GM11168 (cell line): ENCODE measurements at regions not wholly inside any gene's neighbourhood (a gene's known extent, or its start where the extent isn't known, plus 50 kb on each side); places are given as distances from the start of the nearest gene placed in this dataset.

Experiments
- in situ Hi-C: fragments of 300-500 bp; cut with MboI; formaldehyde crosslinking; loops from one replicate; pipeline ENCODE4 v1.12.0; 2022; ENCODE audit warnings: low sequenced_read_pairs; ENCODE audit not compliant: unreplicated experiment

DNA sequence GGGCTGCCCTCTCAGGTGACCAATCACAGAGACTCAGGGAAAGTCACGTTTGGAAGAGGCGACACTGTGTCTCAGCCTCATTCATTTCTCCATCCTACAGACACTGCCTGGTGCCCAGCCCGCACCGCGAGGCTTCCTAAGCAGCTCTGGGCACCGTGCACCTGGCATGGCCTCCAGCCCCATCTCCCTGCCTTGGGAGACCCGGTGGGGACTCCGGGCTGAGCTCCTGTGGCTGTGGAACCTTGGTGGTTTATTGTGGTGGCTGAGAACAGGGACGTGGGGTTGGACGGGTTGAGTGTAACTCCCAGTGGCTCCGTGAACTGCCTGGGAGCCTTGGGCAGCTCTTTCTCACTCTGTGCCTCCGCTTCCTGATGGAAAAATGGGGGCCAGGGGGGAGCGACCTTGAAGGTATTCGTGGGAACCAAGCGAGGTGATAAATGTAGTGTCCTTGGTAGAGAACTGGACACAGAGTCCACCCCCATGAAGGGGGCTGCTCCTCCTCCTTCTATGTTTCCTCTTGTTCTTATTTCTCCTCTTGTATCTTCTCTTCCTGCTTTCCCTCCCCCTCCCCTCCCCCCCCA is 215.4 kb downstream of the SEC14L1 start:
- in situ Hi-C loops = no loop called here

DNA sequence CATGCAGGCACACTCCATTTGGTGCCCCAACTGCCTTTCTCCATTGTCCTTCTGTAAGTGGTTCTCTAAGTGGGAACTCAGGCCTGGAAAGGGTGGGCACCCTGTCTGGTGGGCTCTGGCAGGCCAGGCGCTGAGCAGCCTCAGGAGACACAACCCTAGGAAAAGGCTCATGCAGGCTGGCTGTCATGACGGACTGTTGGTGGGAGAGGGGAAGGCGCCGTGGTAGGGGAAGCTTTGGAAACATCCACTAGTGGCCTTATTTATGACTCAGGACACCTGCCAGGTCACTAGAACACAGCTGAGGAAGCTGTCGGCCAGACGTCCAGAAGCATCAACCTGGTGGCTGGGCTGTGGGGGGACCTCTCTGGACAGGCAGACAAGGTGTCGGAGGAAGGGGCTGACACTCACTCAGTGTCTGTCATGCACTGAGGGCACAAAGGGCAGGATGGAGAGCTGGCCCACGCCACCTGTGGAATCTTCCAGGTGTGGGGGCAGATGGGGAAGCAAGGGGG is 216.0 kb downstream of the SEC14L1 start:
- in situ Hi-C loops = no loop called here

DNA sequence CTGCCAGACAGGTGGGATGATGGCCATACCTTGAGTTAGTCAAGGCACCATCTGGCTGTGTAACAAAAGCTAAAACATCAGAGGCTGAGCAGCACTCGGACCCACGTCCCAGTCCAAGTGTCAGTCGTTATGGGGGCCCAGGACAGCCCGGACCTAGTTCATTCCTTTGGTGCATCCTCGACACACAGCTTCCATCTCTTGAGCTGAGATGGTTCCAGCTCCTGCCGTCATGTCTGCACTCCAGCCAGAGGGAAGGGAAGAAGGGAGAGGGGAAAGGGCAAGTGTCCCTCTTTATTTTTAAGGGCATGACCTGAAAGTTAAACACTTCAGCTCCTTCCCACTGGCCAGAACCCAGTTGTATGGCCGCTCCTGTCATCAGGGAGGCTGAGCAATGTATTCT is 218.0 kb downstream of the SEC14L1 start:
- in situ Hi-C loops = no loop called here

DNA sequence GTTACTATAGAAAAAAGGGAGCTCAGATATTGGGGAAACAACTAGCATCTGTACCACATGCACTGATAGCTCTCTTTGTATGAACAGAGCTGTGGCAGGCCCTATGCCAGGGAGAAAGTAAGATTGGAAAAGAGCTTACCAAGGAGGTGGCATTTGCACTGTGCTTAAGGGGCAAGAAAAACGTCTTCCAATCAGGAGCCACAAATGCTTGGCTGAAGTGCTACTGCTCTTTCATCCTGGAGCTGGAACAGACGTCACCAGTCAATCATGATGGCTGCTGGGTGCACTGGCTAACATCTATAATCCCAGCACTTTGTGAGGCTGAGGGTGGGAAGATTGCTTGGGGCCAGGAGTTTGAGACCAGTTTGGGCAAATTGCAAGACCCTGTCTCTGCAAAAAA is 218.5 kb downstream of the SEC14L1 start:
- in situ Hi-C loops = no loop called here

DNA sequence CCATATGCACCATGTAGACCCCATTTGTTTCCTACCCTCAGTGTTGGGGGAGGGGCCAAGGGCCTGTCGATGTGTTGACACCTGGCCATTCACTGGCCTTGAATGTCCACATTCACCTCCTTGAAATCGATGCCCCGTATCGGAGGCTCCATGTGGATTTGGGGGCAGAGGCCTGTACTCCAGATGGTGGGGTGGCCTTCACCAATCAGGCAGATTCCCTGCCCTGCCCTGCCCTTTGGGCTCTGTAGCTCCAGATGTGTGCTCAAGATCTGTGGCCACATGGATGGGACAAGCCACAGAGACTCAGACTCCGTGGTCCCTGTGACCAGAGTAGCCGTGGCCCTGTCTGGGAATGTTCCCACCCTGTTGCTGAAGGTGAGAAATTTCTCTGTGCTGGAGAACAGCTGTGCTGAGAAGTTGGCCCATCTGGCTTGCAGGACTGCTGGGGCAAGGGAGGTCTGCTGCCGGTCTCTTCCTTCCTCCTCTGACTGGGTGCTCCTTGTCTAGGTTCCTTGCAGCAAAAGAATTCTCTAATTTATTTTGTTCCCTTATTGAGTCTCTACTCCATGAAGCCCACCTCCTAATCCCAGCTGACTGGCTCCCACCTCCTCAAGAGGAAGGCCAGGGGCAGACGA is 221.3 kb downstream of the SEC14L1 start:
- in situ Hi-C loops = no loop called here

DNA sequence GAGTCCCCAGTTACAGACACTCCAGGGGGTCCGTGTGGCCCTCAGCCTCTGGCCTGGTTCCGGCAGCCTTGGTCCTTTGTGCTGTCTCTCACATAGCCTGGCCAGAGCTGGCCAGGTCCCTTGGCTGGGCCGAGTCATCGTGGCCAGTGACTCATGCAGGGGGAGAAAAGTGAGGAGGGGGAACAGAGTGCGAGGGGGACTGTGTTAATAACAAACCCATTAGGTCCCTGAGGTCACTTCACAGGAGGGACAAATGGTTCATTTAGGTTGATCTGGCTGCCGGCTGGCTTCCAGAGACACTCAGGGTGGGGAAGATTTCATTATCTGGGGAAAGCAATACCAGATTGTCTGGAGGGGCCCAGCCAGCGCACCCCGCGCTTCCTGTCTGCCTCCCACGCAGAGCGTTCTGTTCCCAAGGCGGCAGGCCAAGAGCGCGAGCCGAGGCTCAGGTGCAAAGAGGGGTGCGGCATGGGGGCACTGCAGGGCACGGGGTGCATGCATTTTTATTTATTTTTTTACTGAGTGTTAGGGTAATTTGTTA is 223.1 kb downstream of the SEC14L1 start:
- in situ Hi-C loops = no loop called here

DNA sequence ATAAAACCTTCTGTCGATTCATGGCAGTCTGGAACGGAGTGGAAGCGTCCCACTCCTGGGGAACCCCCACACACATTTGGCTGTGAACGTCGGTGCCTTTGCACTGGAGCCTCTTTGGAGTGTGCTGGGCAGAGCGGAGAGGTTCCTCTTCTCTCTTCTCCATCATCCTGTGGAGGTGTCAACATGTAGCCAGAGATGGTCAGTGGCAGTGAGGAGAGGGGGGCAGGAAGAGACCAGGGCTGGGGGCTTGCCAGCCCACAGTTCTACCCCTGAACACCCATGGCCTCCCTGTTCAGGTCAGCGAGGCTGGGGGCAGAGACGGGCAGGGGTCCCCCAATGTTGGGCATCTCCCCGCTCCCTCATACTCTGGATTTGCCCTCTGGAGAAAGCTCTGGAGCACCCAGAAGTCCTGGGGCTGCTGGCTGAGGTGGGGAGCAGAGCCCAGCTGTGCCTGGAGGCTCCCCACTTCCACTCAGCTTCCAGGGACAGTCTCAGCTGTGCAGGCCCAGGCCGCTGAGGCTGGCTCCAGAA is 223.7 kb downstream of the SEC14L1 start:
- in situ Hi-C loops = no loop called here

DNA sequence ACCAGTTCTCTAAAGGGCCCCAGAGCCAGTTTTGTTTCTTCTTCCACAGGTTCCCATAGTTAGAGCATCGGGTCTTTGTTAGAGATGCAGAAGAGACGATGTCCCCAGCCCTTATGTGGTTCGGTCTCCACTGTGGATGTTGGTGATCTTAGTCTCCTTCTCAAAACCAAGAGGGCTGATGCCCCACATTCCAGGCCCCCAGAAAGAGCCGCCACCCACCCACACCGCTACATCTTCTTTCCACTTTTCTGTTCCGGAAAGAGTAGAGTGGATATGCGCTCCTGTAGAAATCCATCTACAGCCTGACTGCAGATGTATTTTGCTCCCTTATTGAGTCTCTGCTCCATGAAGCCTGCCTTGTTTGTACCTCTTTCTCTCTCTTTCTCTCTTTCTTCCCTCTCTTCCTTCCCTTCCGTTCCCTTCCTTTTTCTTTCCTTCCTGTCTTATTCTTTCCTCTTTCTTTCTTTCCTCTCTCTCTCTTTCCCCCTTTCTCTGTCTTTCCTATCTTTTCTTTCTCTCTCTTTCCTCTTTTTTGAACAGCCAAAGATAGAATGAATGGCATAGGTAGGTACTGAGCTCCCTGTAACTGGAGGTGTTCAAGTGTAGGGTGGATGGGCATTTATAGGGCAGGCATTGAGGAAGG is 224.3 kb downstream of the SEC14L1 start:
- in situ Hi-C loops = no loop called here

DNA sequence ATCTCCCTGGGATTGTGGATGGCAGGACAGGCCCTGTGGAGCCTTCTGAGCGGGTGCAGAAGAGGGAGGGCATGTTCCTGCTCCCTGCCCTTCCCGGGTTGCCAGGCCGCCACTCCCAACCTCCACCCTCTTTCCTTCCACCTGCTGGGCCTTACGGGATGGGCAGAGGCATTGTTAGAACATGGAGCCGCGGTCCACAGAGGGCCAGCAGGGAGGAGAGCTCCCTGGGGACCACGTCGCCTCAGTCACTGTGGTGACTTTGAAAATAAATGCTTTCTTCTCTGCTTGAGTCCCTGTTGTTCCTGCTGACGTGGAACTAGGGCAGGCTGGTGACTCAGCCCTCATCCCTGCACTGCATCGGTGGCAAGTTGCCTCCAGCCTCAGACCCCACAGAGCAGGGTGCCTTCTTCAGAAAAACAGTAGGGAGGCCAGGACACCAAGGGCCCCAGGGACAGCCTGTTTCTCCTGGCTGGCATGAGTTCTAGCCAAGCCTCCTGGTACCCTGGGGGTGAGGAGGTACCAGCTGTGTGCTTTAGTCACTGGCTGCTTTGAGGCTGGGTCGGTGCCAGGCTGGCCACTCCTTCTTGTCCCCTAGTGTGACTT is 224.9 kb downstream of the SEC14L1 start:
- in situ Hi-C loops = no loop called here

DNA sequence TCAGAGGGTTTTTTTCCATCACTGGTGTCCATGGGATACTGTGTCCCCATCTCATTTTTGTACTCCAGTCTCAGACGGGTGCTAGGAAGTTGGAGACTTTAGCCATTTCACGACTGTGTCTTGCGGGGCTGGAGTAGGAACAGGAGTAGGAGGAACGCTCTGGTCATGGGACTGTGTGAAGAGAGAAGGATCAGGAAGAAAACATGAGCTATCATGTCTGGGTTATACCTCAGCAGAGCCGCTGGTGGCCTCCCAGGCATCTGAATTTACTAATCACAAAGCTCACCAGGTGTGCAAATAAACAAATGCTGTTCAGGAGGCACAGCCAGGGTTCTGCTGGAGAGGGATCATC is 225.4 kb downstream of the SEC14L1 start:
- in situ Hi-C loops = no loop called here

DNA sequence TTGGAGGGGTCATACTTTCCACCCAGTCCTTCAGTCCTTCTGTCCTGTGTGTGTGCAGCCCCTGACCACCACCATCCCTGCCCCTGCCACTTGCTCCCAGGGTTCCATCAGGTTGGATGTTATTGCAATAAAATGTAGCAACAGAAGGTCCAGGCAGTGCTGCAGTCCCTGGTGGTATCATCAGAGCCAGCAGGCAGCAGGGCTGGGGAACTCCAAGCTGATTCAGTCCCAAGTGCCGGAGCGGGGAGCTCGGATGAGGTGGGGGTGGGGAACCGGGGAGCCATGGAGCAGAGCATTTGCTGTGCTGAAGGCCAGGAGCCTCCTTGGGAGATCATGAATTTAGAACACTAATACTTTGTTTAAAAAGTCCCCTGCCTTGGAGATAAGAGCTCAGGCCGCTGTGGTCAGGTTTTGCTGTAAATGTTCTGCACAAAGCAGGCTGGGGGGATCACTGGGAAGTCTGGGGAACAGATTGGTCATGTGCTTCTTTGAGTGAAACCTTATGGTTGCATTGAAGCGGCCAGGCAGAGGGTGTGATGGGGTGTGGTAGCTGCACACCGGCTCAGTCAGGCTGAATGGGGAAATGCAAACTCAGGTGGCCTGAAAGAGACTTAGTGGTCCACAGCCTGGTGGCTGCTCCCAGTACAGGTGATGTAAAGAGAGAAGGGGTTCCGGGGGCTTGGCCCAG is 225.9 kb downstream of the SEC14L1 start:
- in situ Hi-C loops = no loop called here

DNA sequence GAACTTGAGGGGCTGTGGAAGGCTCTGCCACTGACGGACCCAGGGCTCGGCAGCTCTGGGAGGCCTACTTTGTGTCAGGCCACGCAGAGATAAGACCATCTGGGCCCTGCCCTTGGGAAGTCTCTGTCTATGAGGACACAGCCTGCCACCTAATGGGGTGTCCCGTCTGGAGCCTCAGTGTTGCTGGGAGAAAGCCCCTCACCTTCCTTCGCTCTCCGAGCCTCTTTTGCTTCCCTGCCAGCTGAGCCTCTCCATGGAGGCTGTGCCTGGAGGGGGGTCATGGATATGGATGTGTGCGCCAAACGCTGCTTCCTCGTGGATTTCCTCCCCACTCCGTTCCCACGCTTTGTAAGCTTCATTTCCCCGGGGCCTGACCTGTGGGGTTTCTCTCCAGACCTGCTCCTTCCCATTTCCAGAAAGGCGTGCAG is 228.8 kb downstream of the SEC14L1 start:
- in situ Hi-C loops = no loop called here

DNA sequence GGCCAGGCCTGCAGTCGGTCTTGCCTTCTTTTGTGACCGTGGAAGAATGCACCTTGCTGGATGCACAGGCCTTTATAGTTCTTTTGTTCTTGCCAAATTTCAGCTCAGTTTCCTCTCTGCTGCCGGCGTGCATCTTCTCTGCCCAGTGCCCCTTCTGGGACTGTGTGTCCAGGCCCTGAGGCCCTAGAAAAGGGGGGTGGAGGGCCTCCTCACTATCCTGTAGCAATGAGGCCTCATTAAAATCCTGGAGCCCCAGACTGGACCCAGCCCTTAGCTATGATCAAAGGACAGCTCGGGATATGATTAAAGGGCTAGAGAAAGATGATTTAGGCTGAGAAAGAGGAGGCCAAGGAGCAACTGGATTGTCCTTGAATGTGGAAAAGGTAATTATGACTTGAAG is 229.8 kb downstream of the SEC14L1 start:
- in situ Hi-C loops = no loop called here

DNA sequence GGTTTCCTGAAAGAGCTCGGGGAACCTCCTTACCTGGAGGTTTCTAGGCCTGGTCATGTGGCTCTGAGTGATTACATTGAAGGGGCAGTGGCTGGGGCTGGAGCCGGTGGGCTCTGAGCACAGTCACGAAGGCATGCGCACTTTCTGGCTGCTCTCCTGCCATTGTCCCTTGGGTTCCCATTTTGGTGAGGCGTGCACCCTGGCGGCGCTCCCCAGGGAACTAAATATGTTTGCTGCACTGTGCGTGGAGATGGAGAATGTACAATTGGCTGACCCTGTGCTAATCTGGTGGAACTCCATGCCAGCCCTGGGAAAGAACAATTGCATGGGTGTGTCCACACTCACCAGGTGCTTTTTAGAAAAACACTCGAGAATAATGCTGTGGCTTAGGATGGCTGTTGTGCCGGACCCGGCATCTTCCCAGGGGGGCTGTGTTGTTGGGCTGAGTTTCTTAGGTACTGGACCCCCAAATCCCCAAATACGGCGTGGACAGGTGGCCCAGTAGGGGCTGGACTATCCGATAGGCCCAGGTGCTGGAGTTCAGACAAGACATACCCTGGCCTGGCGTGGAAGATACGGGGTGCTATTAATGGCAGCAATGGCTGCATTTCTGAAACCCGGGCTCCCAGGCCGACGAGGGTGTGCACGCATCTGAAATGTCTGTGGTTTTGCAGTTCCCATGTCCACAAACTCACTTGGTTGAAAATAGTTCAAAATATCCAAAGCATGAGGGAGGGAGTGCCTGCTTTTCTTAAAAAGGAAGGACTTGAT is 230.5 kb downstream of the SEC14L1 start:
- in situ Hi-C loops = no loop called here

DNA sequence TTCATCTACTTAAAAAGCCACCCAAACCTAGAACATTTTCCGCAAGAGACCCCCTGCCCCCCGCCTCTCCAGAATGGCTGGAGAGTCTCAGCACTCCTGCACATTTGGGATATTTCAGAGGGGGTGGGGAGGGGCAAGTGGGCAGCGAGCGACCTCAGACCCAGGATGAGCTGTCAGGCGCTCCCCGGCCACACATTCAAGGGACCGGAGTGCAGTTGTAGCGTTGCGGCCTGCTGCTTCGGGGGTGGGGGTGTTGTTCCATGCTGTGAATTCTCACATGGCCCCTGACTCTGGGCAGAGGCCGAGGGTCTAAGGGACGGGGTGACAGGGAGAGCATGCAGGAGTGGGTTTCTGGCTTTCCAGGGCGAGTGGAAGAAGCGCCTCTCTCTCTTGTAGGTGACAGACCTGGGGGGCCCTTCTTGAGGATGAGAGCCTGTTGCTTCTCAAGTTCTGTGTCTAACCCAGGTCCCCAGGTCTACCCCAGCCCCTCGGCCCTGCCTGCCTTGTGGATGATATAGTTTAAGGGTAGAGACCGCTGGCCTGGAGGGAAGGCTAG is 231.2 kb downstream of the SEC14L1 start:
- in situ Hi-C loops = no loop called here

DNA sequence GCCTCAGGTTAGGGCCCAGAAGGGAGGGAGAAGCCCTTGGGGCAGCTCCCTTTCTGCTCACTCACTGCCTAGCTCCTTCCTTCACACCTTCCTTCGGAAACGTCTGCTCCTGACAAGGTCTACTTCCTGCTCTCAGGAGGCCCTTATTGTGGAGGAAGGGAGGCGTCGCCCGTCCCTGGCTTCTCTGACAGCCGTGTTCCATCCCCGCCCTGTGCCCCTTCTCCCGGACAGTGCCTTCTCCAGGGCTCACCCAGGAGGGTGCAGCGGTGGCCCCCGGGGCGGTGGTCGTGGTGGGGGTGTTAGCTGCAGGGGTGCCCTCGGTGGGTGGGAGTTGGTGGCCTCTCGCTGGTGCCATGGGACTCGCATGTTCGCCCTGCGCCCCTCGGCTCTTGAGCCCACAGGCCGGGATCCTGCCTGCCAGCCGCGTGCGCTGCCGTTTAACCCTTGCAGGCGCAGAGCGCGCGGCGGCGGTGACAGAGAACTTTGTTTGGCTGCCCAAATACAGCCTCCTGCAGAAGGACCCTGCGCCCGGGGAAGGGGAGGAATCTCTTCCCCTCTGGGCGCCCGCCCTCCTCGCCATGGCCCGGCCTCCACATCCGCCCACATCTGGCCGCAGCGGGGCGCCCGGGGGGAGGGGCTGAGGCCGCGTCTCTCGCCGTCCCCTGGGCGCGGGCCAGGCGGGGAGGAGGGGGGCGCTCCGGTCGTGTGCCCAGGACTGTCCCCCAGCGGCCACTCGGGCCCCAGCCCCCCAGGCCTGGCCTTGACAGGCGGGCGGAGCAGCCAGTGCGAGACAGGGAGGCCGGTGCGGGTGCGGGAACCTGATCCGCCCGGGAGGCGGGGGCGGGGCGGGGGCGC is 231.9 kb downstream of the SEC14L1 start:
- in situ Hi-C loops = no loop called here

DNA sequence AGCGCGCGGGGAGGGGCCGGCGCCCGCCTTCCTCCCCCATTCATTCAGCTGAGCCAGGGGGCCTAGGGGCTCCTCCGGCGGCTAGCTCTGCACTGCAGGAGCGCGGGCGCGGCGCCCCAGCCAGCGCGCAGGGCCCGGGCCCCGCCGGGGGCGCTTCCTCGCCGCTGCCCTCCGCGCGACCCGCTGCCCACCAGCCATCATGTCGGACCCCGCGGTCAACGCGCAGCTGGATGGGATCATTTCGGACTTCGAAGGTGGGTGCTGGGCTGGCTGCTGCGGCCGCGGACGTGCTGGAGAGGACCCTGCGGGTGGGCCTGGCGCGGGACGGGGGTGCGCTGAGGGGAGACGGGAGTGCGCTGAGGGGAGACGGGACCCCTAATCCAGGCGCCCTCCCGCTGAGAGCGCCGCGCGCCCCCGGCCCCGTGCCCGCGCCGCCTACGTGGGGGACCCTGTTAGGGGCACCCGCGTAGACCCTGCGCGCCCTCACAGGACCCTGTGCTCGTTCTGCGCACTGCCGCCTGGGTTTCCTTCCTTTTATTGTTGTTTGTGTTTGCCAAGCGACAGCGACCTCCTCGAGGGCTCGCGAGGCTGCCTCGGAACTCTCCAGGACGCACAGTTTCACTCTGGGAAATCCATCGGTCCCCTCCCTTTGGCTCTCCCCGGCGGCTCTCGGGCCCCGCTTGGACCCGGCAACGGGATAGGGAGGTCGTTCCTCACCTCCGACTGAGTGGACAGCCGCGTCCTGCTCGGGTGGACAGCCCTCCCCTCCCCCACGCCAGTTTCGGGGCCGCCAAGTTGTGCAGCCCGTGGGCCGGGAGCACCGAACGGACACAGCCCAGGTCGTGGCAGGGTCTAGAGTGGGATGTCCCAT is 232.8 kb downstream of the SEC14L1 start:
- in situ Hi-C loops = no loop called here
